CD14-positive monocyte (primary cell): ENCODE measurements at regions not wholly inside any gene's neighbourhood (a gene's known extent, or its start where the extent isn't known, plus 50 kb on each side); places are given as distances from the start of the nearest gene placed in this dataset.

Experiments used
- DNase-seq, 3 donors: peaks; one replicate each; pipeline ENCODE4 v3.0.0-alpha.2; 2011 to 2022
- H2AFZ ChIP-seq: 2 replicates; pipeline ENCODE4 v1.6.0; 2012; ENCODE audit warnings: mild to moderate bottlenecking, low read depth, low read length, inconsistent platforms; ENCODE audit not compliant: insufficient read depth, poor library complexity, severe bottlenecking
- H3K27ac ChIP-seq, 2 donors: 1 replicate in 1 of 2; 2 replicates in 1 of 2; pipeline ENCODE4 v1.5.1; 2012 to 2013; ENCODE audit warnings: low read length in 2 of 2, control low read depth in 1 of 2, inconsistent platforms in 1 of 2, low read depth in 1 of 2, mild to moderate bottlenecking in 1 of 2
- H3K27me3 ChIP-seq, 2 donors: one replicate each; pipeline versions ENCODE4 v1.6.0 to v1.6.1; 2011 to 2013; ENCODE audit warnings: low read length in 2 of 2; ENCODE audit not compliant: control insufficient read depth in 2 of 2, insufficient read depth in 2 of 2
- H3K36me3 ChIP-seq, 2 donors: replicated peaks in 1 of 2; 1 replicate in 1 of 2; 2 replicates in 1 of 2; pipeline versions ENCODE4 v1.5.1 to v1.6.1; 2012 to 2013; ENCODE audit warnings: low read length in 2 of 2, control low read depth in 1 of 2, inconsistent platforms in 1 of 2, mild to moderate bottlenecking in 1 of 2; ENCODE audit not compliant: insufficient read depth in 2 of 2, control insufficient read depth in 1 of 2
- H3K4me1 ChIP-seq, 2 donors: 1 replicate in 1 of 2; 2 replicates in 1 of 2; pipeline versions ENCODE4 v1.5.1 to v1.6.1; 2012 to 2013; ENCODE audit warnings: low read length in 2 of 2, control low read depth in 1 of 2, inconsistent platforms in 1 of 2, mild to moderate bottlenecking in 1 of 2, moderate library complexity in 1 of 2; ENCODE audit not compliant: insufficient read depth in 2 of 2, control insufficient read depth in 1 of 2
- H3K4me2 ChIP-seq: replicated peaks from 2 replicates; pipeline ENCODE3; 2012; ENCODE audit warnings: low read length, moderate library complexity, mild to moderate bottlenecking; ENCODE audit not compliant: poor library complexity, severe bottlenecking; ENCODE audit errors: extremely low read depth
- H3K4me3 ChIP-seq, 3 experiments: fragments of 200-600 bp in 1 of 3; sonication (generic) in 1 of 3; replicated peaks in 1 of 3; 1 replicate in 2 of 3; 2 replicates in 1 of 3; pipeline ENCODE4 v1.5.1; 2011 to 2013; ENCODE audit warnings: low read length in 3 of 3, mild to moderate bottlenecking in 3 of 3, control low read depth in 2 of 3, low read depth in 2 of 3, inconsistent platforms in 1 of 3, moderate library complexity in 1 of 3
- H3K79me2 ChIP-seq: 2 replicates; pipeline ENCODE4 v1.6.0; 2012; ENCODE audit warnings: mild to moderate bottlenecking, control low read depth, inconsistent platforms, low read length, moderate library complexity; ENCODE audit not compliant: insufficient read depth
- H3K9ac ChIP-seq: 2 replicates; pipeline ENCODE4 v1.6.0; 2017; ENCODE audit warnings: low read length, mild to moderate bottlenecking; ENCODE audit not compliant: insufficient read depth, poor library complexity, severe bottlenecking
- H3K9me3 ChIP-seq, 2 donors: replicated peaks in 1 of 2; 1 replicate in 1 of 2; 2 replicates in 1 of 2; pipeline versions ENCODE4 v1.5.1 to v1.6.1; 2012 to 2013; ENCODE audit warnings: low read length in 2 of 2, control low read depth in 1 of 2; ENCODE audit not compliant: control insufficient read depth in 1 of 2, insufficient read depth in 1 of 2
- H4K20me1 ChIP-seq: 2 replicates; pipeline ENCODE4 v1.6.0; 2012; ENCODE audit warnings: mild to moderate bottlenecking, low read length, control low read depth, moderate library complexity; ENCODE audit not compliant: insufficient read depth
- H3K27ac Mint-ChIP-seq, 7 donors: one replicate each; pipeline ENCODE4 v1.8.0; 2020; ENCODE audit warnings: mild to moderate bottlenecking in 7 of 7, mixed read lengths in 7 of 7, moderate library complexity in 6 of 7, inconsistent platforms in 2 of 7
- H3K27me3 Mint-ChIP-seq, 3 donors: one replicate each; pipeline ENCODE4 v1.8.0; 2021 to 2022; ENCODE audit warnings: low read depth in 3 of 3, mild to moderate bottlenecking in 3 of 3, mixed read lengths in 3 of 3, moderate library complexity in 3 of 3, inconsistent platforms in 1 of 3
- H3K36me3 Mint-ChIP-seq, 2 donors: one replicate each; pipeline ENCODE4 v1.8.0; 2020; ENCODE audit warnings: mixed read lengths in 2 of 2, inconsistent platforms in 1 of 2, mild to moderate bottlenecking in 1 of 2
- H3K4me1 Mint-ChIP-seq: one replicate; pipeline ENCODE4 v1.8.0; 2020; ENCODE audit warnings: mild to moderate bottlenecking, mixed read lengths
- H3K4me3 Mint-ChIP-seq, 2 donors: one replicate each; pipeline ENCODE4 v1.8.0; 2020; ENCODE audit warnings: mild to moderate bottlenecking in 2 of 2, mixed read lengths in 2 of 2, moderate library complexity in 1 of 2
- H3K9me3 Mint-ChIP-seq, 7 donors: one replicate each; pipeline ENCODE4 v1.8.0; 2020 to 2022; ENCODE audit warnings: mixed read lengths in 7 of 7, mild to moderate bottlenecking in 6 of 7, moderate library complexity in 6 of 7, inconsistent platforms in 2 of 7
- WGBS: methylation state at CpG from one replicate; pipeline ENCODE4 v1.1.5; 2013; ENCODE audit warnings: missing lambda C conversion rate; ENCODE audit not compliant: insufficient coverage; 5-methylcytosine and 5-hydroxymethylcytosine counted together
- intact Hi-C, 2 donors: fragments of 100-400 bp; cut with micrococcal nuclease; formaldehyde crosslinking; loops; one replicate each; pipeline versions ENCODE4 v1.15.0 to v1.15.1; 2023
- TF ChIP-seq, protein P1 (sequence below): fragments of 200-600 bp; IDR thresholded peaks from one replicate; pipeline ENCODE4 v1.8.0; 2022; ENCODE audit warnings: antibody characterized with exemption, mild to moderate bottlenecking

DNA sequence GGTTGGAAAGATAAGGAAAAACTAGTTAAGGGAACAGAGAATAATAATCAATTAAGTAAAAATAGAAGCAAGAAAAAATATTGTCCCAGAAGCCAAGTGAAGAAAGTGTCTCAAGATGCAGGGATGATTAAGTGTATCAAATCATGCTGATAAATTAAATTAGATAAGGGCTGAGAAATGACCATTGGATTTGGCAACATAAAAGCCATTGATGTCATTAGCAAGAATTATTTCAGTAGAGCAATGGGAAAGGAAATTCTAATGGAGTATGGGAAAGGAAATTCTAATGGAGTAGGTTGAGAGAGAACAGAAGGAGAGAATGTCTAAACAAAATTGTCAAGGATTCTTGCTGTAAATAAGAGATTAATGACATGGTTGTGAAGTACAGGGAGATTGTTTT, 146.8 kb downstream of the TFAP2B start:
- no peaks in the 10 kb centered on the region for H3K27me3 ChIP-seq
- H3K27ac Mint-ChIP-seq, result no peak overlapping the region

DNA sequence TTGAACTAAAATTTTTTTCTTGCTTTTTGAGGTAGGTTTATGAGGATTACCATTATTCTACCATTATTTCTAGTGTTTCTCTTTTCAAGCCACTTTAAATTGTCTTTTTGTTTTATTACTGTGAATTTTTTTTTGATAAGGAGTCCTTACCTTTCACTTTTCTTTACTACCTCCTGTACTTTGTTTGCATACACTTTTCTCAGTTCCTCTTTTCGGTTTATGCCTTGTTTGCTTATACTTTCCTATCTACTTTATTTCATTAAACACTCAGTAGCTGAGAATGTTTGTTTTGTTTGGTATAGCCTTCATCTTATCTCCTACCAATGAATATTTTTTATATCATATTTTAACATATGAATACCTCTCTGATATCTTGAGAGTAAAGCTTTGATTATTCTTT, 147.9 kb downstream of the TFAP2B start:
- no CpG with 5 or more reads among the region's 1 CpG for WGBS
- no peak overlapping the region for H3K4me3 Mint-ChIP-seq

More for the DNA sequence above, 146.8 kb downstream of the TFAP2B start:
- no peaks in the 10 kb centered on the region for H3K9me3 ChIP-seq
- Mint-ChIP-seq H3K4me3 (no peak overlapping the region), H3K4me1 (peaks cover 2% of the 10 kb centered on the region), H3K27me3 (peaks cover 0 to 3% (median 1%) of the 10 kb centered on the region in 3 donors), H3K36me3 (no peaks in the 10 kb centered on the region), H3K9me3 (no peaks in the 10 kb centered on the region)
- TF ChIP-seq, protein P1, sequence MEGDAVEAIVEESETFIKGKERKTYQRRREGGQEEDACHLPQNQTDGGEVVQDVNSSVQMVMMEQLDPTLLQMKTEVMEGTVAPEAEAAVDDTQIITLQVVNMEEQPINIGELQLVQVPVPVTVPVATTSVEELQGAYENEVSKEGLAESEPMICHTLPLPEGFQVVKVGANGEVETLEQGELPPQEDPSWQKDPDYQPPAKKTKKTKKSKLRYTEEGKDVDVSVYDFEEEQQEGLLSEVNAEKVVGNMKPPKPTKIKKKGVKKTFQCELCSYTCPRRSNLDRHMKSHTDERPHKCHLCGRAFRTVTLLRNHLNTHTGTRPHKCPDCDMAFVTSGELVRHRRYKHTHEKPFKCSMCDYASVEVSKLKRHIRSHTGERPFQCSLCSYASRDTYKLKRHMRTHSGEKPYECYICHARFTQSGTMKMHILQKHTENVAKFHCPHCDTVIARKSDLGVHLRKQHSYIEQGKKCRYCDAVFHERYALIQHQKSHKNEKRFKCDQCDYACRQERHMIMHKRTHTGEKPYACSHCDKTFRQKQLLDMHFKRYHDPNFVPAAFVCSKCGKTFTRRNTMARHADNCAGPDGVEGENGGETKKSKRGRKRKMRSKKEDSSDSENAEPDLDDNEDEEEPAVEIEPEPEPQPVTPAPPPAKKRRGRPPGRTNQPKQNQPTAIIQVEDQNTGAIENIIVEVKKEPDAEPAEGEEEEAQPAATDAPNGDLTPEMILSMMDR, result no peak
- no peak for DNase-seq
- no peaks in the 10 kb centered on the region for H3K36me3 ChIP-seq
- no peak overlapping the region for H2AFZ ChIP-seq
- no peaks in the 10 kb centered on the region for H3K79me2 ChIP-seq
- no peak overlapping the region for H3K9ac ChIP-seq
- intact Hi-C loops, result no loop called here
- no peak overlapping the region for H3K27ac ChIP-seq
- H4K20me1 ChIP-seq, result no peaks in the 10 kb centered on the region
- no peak overlapping the region for H3K4me3 ChIP-seq
- no peak overlapping the region for H3K4me2 ChIP-seq
- H3K4me1 ChIP-seq, result peaks cover 25% of the 10 kb centered on the region in 2 donors

More for the DNA sequence above, 147.9 kb downstream of the TFAP2B start:
- Histone ChIP-seq H3K4me1 (peaks cover 20 to 23% of the 10 kb centered on the region in 2 donors), H3K27me3 (no peaks in the 10 kb centered on the region), H4K20me1 (no peaks in the 10 kb centered on the region), H3K79me2 (no peaks in the 10 kb centered on the region), H3K9me3 (no peaks in the 10 kb centered on the region), H3K4me3 (no peak overlapping the region), H2AFZ (no peak overlapping the region), H3K4me2 (no peak overlapping the region), H3K27ac (no peak overlapping the region), H3K36me3 (no peaks in the 10 kb centered on the region), H3K9ac (no peak overlapping the region)
- H3K27ac Mint-ChIP-seq, result no peak overlapping the region
- TF ChIP-seq, protein P1, result no peak
- intact Hi-C loops, result no loop called here
- peaks cover 0 to 3% (median 2%) of the 10 kb centered on the region in 3 donors for H3K27me3 Mint-ChIP-seq
- peaks cover 0 to under 1% (median 0%) of the 10 kb centered on the region in 7 donors for H3K9me3 Mint-ChIP-seq
- peaks cover 2% of the 10 kb centered on the region for H3K4me1 Mint-ChIP-seq
- DNase-seq, result no peak
- no peaks in the 10 kb centered on the region for H3K36me3 Mint-ChIP-seq
